ENCODE measurements at regions not wholly inside any gene's neighbourhood (a gene's known extent, or its start where the extent isn't known, plus 50 kb on each side); places are given as distances from the start of the nearest gene placed in this dataset.

- Histone ChIP-seq H3K27ac (ENCODE audit: low read length) (no peak overlapping the region), H3K4me3 (ENCODE audit: low read length) (no peak overlapping the region), H3K79me2 (ENCODE audit: low read length) (no peaks in the 10 kb centered on the region), H3K36me3 (replicated peaks; ENCODE audit: low read depth, low read length) (no peaks in the 10 kb centered on the region), H3K9me3 (ENCODE audit: insufficient read depth, low read length) (no peaks in the 10 kb centered on the region), H3K4me1 (ENCODE audit: low read length) (no peaks in the 10 kb centered on the region), H3K4me2 (ENCODE audit: low read length) (no peak overlapping the region), H3K9ac (ENCODE audit: low read length) (no peak overlapping the region), H4K20me1 (ENCODE audit: insufficient read depth, low read length) (no peaks in the 10 kb centered on the region), H2AFZ (ENCODE audit: low read depth, low read length) (no peak overlapping the region), H3K27me3 (ENCODE audit: low read depth, low read length) (no peaks in the 10 kb centered on the region)
- TF ChIP-seq CTCF (IDR thresholded peaks at IDR 0.05; ENCODE audit: low read depth, low read length) (no peak), EZH2phosphoT487 (IDR thresholded peaks at IDR 0.05; ENCODE audit: low read depth) (no peak)
Observed at GRCh38 chr3:181521831-181522230, 189.9 kb upstream of the SOX2 start.

GRCh38 chr3:181518222-181518621, 193.5 kb upstream of the SOX2 start:
- Histone ChIP-seq H4K20me1 (ENCODE audit: insufficient read depth, low read length) (no peaks in the 10 kb centered on the region), H3K27ac (ENCODE audit: low read length) (no peak overlapping the region), H3K79me2 (ENCODE audit: low read length) (no peaks in the 10 kb centered on the region), H3K36me3 (replicated peaks; ENCODE audit: low read depth, low read length) (no peaks in the 10 kb centered on the region), H2AFZ (ENCODE audit: low read depth, low read length) (no peak overlapping the region), H3K9ac (ENCODE audit: low read length) (no peak overlapping the region), H3K4me2 (ENCODE audit: low read length) (no peak overlapping the region), H3K4me1 (ENCODE audit: low read length) (no peaks in the 10 kb centered on the region), H3K9me3 (ENCODE audit: insufficient read depth, low read length) (no peaks in the 10 kb centered on the region), H3K4me3 (ENCODE audit: low read length) (no peak overlapping the region), H3K27me3 (ENCODE audit: low read depth, low read length) (no peaks in the 10 kb centered on the region)
- TF ChIP-seq EZH2phosphoT487 (IDR thresholded peaks at IDR 0.05; ENCODE audit: low read depth) (no peak), CTCF (IDR thresholded peaks at IDR 0.05; ENCODE audit: low read depth, low read length) (no peak)

- TF ChIP-seq CTCF (IDR thresholded peaks at IDR 0.05; ENCODE audit: low read depth, low read length) (no peak), EZH2phosphoT487 (IDR thresholded peaks at IDR 0.05; ENCODE audit: low read depth) (no peak)
- no peaks in the 10 kb centered on the region for H4K20me1 ChIP-seq (ENCODE audit: insufficient read depth, low read length)
- H3K36me3 ChIP-seq (replicated peaks; ENCODE audit: low read depth, low read length) = no peaks in the 10 kb centered on the region
- H3K27ac ChIP-seq (ENCODE audit: low read length) = no peak overlapping the region
- no peak overlapping the region for H3K4me2 ChIP-seq (ENCODE audit: low read length)
- no peaks in the 10 kb centered on the region for H3K4me1 ChIP-seq (ENCODE audit: low read length)
- H3K4me3 ChIP-seq (ENCODE audit: low read length) = no peak overlapping the region
- H3K79me2 ChIP-seq (ENCODE audit: low read length) = no peaks in the 10 kb centered on the region
- H3K9me3 ChIP-seq (ENCODE audit: insufficient read depth, low read length) = no peaks in the 10 kb centered on the region
- no peak overlapping the region for H2AFZ ChIP-seq (ENCODE audit: low read depth, low read length)
- no peak overlapping the region for H3K9ac ChIP-seq (ENCODE audit: low read length)
- H3K27me3 ChIP-seq (ENCODE audit: low read depth, low read length) = no peaks in the 10 kb centered on the region
Observed at GRCh38 chr3:181512787-181513186, 198.9 kb upstream of the SOX2 start.

GRCh38 chr3:181510500-181510899, 201.2 kb upstream of the SOX2 start:
- Histone ChIP-seq H3K9ac (ENCODE audit: low read length) (no peak overlapping the region), H3K9me3 (ENCODE audit: insufficient read depth, low read length) (no peaks in the 10 kb centered on the region), H3K4me2 (ENCODE audit: low read length) (no peak overlapping the region), H2AFZ (ENCODE audit: low read depth, low read length) (no peak overlapping the region), H3K4me3 (ENCODE audit: low read length) (no peak overlapping the region), H3K4me1 (ENCODE audit: low read length) (peaks cover 7% of the 10 kb centered on the region), H3K79me2 (ENCODE audit: low read length) (no peaks in the 10 kb centered on the region), H4K20me1 (ENCODE audit: insufficient read depth, low read length) (no peaks in the 10 kb centered on the region), H3K27me3 (ENCODE audit: low read depth, low read length) (no peaks in the 10 kb centered on the region), H3K36me3 (replicated peaks; ENCODE audit: low read depth, low read length) (no peaks in the 10 kb centered on the region), H3K27ac (ENCODE audit: low read length) (no peak overlapping the region)
- no peak for TF ChIP-seq CTCF (IDR thresholded peaks at IDR 0.05; ENCODE audit: low read depth, low read length)
- TF ChIP-seq EZH2phosphoT487 (IDR thresholded peaks at IDR 0.05; ENCODE audit: low read depth) = no peak

Data from OCI-LY3 (cell line).